Transverse colon (tissue), 3 donors: ENCODE measurements at regions not wholly inside any gene's neighbourhood (a gene's known extent, or its start where the extent isn't known, plus 50 kb on each side); places are given as distances from the start of the nearest gene placed in this dataset.

Experiments used
- CTCF ChIP-seq, 5 experiments: fragments of 200-600 bp in 3 of 5; fragments of 450-650 bp in 2 of 5; sonication (generic) in 3 of 5; IDR thresholded peaks; 1 replicate in 2 of 5; 2 replicates in 3 of 5; pipeline ENCODE4 v1.5.1; 2016 to 2017; ENCODE audit warnings: antibody characterized with exemption in 5 of 5, inconsistent platforms in 3 of 5, mild to moderate bottlenecking in 2 of 5, moderate library complexity in 1 of 5
- POLR2A ChIP-seq: fragments of 450-650 bp; IDR thresholded peaks from one replicate; pipeline ENCODE4 v1.6.1; 2016; ENCODE audit warnings: antibody characterized with exemption, mild to moderate bottlenecking, moderate library complexity

GRCh38 chr5:106488407-106488806 is 1182.3 kb downstream of the EFNA5 start:
- TF ChIP-seq CTCF (IDR thresholded peaks at IDR 0.05) (no peak), POLR2A (no peak)
